ENCODE measurements at regions not wholly inside any gene's neighbourhood (a gene's known extent, or its start where the extent isn't known, plus 50 kb on each side); places are given as distances from the start of the nearest gene placed in this dataset.
"Not testable (repeated sequence)": the region's sequence is repeated elsewhere in the genome, so short reads cannot be mapped to it uniquely, and the experiment has no call there.

- TF ChIP-seq CTCF (IDR thresholded peaks at IDR 0.05), result no peak
- no peak for TF ChIP-seq EP300 (IDR thresholded peaks at IDR 0.05)
- TF ChIP-seq POLR2AphosphoS5 (IDR thresholded peaks at IDR 0.05), result no peak
- TF ChIP-seq POLR2A (IDR thresholded peaks at IDR 0.05), result no peak
Observed at GRCh38 chr4:69026974-69027373, 69.3 kb upstream of the UGT2B7 start.

GRCh38 chr4:69030326-69030725, 65.9 kb upstream of the UGT2B7 start:
- Histone ChIP-seq H3K4me3 (no peak overlapping the region), H3K27me3 (no peaks in the 10 kb centered on the region), H3K9me3 (peaks cover 0 to 6% (median 0%) of the 10 kb centered on the region in 4 donors), H3K27ac (no peak overlapping the region), H3K4me1 (peaks cover 0 to 3% (median 0%) of the 10 kb centered on the region in 4 donors), H3K36me3 (no peaks in the 10 kb centered on the region)
- intact Hi-C loops (cut with DNase I; ENCODE audit: low total_unique reads), result no loop called here
- DNase-seq, result no peak
- 88 to 92% (median 89%) methylated on average over 4 of the region's 4 CpGs for WGBS, 5 donors
- TF ChIP-seq EP300 (IDR thresholded peaks at IDR 0.05) (no peak), POLR2A (IDR thresholded peaks at IDR 0.05) (no peak), CTCF (IDR thresholded peaks at IDR 0.05) (no peak), POLR2AphosphoS5 (IDR thresholded peaks at IDR 0.05) (no peak)

More at GRCh38 chr4:69026974-69027373, 69.3 kb upstream of the UGT2B7 start:
- 84 to 89% (median 86%) methylated on average over 2 of the region's 2 CpGs for WGBS, 5 donors
- intact Hi-C loops (cut with DNase I; ENCODE audit: low total_unique reads), result no loop called here
- peaks cover 0 to 8% (median 0%) of the 10 kb centered on the region in 4 donors for H3K4me1 ChIP-seq
- no peak overlapping the region for H3K4me3 ChIP-seq
- DNase-seq, result no peak
- H3K27me3 ChIP-seq, result no peaks in the 10 kb centered on the region
- H3K9me3 ChIP-seq, result no peaks in the 10 kb centered on the region
- H3K27ac ChIP-seq, result no peak overlapping the region
- H3K36me3 ChIP-seq, result no peaks in the 10 kb centered on the region

- DNase-seq, result no peak
- WGBS, 5 donors, result 50 to 61% (median 57%) methylated on average over 2 of the region's 2 CpGs
- intact Hi-C loops (cut with DNase I; ENCODE audit: low total_unique reads), result no loop called here
- H3K9me3 ChIP-seq, result peaks cover 0 to 11% (median 0%) of the 10 kb centered on the region in 4 donors
- H3K4me3 ChIP-seq, result no peak overlapping the region
- no peaks in the 10 kb centered on the region for H3K27me3 ChIP-seq
- no peak overlapping the region for H3K27ac ChIP-seq
- H3K4me1 ChIP-seq, result no peaks in the 10 kb centered on the region
- H3K36me3 ChIP-seq, result no peaks in the 10 kb centered on the region
- no peak for TF ChIP-seq POLR2AphosphoS5 (IDR thresholded peaks at IDR 0.05)
- no peak for TF ChIP-seq POLR2A (IDR thresholded peaks at IDR 0.05)
- TF ChIP-seq EP300 (IDR thresholded peaks at IDR 0.05), result no peak
- TF ChIP-seq CTCF (IDR thresholded peaks at IDR 0.05), result no peak
Observed at GRCh38 chr4:69032847-69033638, 63.2 kb upstream of the UGT2B7 start.

- H3K4me3 ChIP-seq; H3K4me1 ChIP-seq; intact Hi-C loops (cut with DNase I; ENCODE audit: low total_unique reads); H3K27me3 ChIP-seq; H3K36me3 ChIP-seq; H3K27ac ChIP-seq; DNase-seq: not testable (repeated sequence)
- H3K9me3 ChIP-seq, result peaks cover 0 to 11% (median 0%) of the 10 kb centered on the region in 4 donors
- 56 to 72% (median 63%) methylated on average over 3 of the region's 3 CpGs for WGBS, 5 donors
Observed at GRCh38 chr4:69034315-69034740, 61.9 kb upstream of the UGT2B7 start.

GRCh38 chr4:69038582-69038981, 57.7 kb upstream of the UGT2B7 start:
- intact Hi-C loops (cut with DNase I; ENCODE audit: low total_unique reads), result no loop called here
- peaks cover 0 to 11% (median 0%) of the 10 kb centered on the region in 4 donors for H3K9me3 ChIP-seq
- DNase-seq, result no peak
- no peaks in the 10 kb centered on the region for H3K4me1 ChIP-seq
- no peak for TF ChIP-seq EP300 (IDR thresholded peaks at IDR 0.05)
- no peak for TF ChIP-seq POLR2AphosphoS5 (IDR thresholded peaks at IDR 0.05)
- TF ChIP-seq CTCF (IDR thresholded peaks at IDR 0.05), result no peak
- TF ChIP-seq POLR2A (IDR thresholded peaks at IDR 0.05), result no peak
- no peaks in the 10 kb centered on the region for H3K27me3 ChIP-seq
- H3K4me3 ChIP-seq, result no peak overlapping the region
- H3K27ac ChIP-seq, result no peak overlapping the region
- H3K36me3 ChIP-seq, result no peaks in the 10 kb centered on the region
- 74 to 86% (median 79%) methylated on average over 4 of the region's 4 CpGs for WGBS, 5 donors
